NCI-H82 (cell line): ENCODE measurements at regions not wholly inside any gene's neighbourhood (a gene's known extent, or its start where the extent isn't known, plus 50 kb on each side); places are given as distances from the start of the nearest gene placed in this dataset.
"Not testable (repeated sequence)": the region's sequence is repeated elsewhere in the genome, so short reads cannot be mapped to it uniquely, and the experiment has no call there.

ENCODE experiments used
- DNase-seq: peaks from one replicate; lab custom pipeline; 2025; lab: John Stamatoyannopoulos, UW

GRCh38 chr13:65943024-65943423 lies 1287.1 kb downstream of the PCDH9 start:
- DNase-seq: no peak

DNA sequence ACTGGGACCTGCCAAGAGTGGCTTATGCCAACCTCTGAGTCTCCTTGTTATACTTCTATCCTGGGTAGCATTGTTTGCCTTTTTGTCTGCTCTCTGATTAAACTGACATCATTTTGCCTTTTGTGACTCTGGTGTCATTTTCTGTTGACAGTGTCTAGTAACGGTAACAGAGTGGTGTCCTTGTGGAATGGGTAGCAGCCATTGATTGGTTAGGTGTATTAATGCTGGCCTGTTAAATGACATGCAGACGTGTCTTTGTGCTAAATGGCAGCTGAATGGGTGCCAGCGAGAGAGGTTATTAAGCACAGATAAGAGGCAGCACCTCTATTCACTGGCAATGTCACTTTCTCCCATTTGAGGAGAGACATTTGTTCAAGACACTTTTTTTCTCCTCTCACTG lies 1289.4 kb downstream of the PCDH9 start:
- no peak for DNase-seq

DNA sequence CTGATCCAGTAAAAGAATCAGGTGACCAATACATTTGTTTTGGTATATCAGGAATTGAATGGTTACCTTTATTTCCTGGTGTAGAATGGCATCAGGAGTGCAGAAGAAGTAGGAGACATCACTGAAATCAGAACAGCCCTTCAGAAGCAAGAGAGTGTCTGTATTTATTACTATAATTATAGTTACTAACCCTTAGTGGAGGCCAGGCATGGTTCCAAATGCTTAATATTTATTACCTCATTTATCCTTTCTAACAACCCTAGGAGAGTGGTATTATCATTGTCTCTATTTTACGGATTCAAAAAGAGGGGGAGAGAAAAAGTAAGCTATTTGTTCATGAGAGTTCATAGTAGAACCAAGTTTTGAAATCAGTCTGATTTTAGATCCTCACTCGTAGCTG lies 1292.9 kb downstream of the PCDH9 start:
- DNase-seq: no peak

DNA sequence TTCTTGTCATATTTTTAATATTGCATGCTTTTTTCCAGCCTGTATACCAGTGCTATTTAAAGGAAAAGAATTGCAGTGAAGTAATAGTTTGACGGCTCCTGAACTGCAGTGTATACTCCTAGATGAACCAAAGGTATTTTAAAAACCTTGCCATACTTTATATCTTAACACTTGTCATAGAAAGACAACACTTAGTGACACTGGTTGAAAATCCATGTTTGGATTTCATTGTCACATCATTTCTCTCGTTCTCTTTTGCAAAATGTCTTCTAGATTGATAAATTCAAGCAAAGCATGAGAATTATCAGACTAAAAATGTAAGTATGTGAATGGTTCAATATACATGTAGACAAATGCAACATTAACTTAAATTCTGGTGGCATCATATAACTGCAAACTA lies 1293.9 kb downstream of the PCDH9 start:
- no peak for DNase-seq

DNA sequence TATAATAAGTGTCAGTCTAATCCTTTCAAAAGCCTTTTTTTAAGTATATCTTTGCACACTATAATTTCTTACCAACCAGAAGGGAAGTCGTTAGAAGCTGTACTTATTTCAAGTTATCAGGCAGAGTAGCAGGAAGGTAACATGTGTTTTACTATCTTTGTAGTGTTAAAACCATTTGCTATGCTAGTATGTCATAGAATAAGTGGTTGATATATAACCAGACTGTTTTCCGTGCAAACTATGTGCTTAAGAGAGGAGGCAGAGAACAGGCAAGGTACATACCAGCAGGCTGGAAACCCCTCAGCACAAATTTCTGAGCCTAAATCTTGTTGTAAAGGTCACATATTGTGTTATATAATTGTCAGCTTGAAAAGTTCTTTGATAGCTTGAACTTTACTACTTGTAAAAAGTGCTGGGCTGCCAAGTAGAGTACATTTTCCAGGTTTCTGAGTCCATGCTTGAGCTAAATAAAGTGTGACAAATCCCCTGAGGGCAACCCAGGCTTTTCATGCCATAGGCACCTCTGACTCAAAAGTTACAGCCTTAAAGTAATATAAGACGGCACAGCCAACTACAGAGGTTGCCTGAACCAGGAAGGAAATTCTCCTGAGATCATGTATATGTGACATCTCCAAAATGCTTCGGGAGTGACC lies 1297.4 kb downstream of the PCDH9 start:
- no peak for DNase-seq

- no peak for DNase-seq
Measured at GRCh38 chr13:65932013-65932412, 1298.1 kb downstream of the PCDH9 start.

GRCh38 chr13:65929436-65929835 lies 1300.7 kb downstream of the PCDH9 start:
- DNase-seq: no peak

- peak; percentile 30 for DNase-seq
Measured at GRCh38 chr13:65926750-65927171, 1303.4 kb downstream of the PCDH9 start.

GRCh38 chr13:65922846-65923245 lies 1307.3 kb downstream of the PCDH9 start:
- DNase-seq: not testable (repeated sequence)

DNA sequence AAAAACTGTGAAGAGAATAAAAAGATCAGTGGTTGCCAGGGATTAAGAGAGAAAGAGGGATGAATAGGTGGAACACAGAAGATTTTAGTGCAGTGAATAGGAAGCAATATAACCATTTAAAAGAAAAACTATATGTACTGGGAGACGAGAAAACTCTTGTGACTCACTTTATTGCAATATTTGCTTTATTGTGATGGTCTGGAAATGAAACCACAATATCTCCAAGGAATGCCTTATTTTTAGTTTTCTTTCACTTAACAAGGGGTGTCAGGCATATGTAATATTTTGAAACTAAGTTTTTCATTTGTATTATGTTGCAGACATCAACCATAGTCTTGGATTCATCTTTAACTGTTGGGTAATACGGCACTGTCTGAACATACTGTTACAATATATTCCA lies 1308.2 kb downstream of the PCDH9 start:
- DNase-seq: no peak

DNA sequence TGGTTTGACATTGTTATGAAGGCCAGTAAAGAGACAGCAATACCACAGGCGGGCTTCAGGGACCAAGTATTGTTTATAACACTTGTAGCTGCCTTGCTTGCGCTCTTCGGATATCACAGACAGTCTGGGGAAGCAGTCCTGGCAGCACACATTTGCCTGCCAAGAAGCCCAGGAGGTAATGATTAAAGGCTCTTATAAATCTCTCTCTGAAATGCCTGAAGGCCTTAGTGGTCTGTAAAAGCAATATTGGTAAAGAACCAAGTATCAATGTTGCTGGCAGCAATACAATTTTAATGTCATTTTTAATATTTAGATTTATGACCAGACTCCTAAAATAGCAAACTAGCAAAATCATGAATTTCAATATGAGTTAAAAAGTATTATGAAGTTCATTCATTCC lies 1312.4 kb downstream of the PCDH9 start:
- DNase-seq: no peak

DNA sequence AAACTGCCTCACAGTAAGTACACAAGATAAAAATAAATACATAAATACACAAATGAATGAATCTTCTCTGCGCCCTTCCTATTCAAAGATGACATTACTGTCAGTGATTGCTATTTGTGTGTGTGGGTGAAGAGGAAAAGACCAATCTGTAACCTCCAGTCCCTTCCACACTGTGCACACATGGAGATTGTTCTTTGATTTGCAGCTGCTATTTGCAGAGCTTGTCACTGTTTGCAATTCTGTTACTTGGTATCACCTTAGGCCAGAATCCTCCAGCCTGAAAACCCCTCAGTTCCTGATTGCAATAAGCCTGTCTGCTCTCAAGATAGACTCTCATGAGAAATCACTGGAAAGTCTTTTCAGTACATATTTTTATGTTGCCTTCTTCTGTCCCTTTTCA lies 1314.9 kb downstream of the PCDH9 start:
- no peak for DNase-seq

GRCh38 chr13:65914716-65915115 lies 1315.4 kb downstream of the PCDH9 start:
- no peak for DNase-seq

DNA sequence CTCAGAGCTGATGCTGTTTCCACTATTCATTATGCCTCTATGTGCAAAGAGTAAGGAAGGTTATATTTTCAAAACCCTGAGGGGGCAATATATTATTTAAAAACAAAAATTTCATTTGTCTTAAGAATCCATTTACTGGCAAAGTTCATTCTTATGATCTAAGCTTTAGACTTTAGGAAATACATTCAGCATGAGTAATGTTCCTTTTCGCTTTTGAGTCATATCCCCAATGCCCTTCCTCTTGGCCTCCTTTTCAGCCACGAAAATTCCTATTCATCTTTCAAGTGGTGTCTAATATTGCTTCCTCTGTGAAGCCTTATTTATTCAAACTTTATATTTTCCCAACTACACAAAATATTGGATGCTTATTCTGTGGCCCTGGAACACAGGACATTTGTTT lies 1317.0 kb downstream of the PCDH9 start:
- DNase-seq: no peak

GRCh38 chr13:65912516-65912915 lies 1317.6 kb downstream of the PCDH9 start:
- DNase-seq: no peak

GRCh38 chr13:65911546-65912193 lies 1318.5 kb downstream of the PCDH9 start:
- no peak for DNase-seq

DNA sequence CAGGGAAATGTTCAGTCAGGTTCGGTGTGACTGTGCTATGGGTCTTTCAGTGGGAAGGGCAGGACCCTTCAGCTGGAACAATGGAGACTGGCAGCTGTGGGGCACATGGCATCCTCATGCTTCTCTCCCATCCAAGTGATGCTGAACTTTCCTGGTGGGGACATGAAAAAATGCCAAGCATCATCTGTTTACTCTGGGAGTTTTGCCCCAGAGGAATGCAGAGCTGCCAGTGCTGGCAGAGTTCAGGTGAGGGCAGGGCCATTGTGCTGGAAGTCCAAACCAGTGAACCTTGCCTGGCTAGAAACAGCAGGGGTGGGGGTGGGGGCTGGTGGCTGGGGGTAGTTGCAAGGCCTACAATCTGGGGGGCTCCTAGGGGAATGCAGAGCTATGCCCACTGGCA lies 1320.6 kb downstream of the PCDH9 start:
- DNase-seq: no peak

DNA sequence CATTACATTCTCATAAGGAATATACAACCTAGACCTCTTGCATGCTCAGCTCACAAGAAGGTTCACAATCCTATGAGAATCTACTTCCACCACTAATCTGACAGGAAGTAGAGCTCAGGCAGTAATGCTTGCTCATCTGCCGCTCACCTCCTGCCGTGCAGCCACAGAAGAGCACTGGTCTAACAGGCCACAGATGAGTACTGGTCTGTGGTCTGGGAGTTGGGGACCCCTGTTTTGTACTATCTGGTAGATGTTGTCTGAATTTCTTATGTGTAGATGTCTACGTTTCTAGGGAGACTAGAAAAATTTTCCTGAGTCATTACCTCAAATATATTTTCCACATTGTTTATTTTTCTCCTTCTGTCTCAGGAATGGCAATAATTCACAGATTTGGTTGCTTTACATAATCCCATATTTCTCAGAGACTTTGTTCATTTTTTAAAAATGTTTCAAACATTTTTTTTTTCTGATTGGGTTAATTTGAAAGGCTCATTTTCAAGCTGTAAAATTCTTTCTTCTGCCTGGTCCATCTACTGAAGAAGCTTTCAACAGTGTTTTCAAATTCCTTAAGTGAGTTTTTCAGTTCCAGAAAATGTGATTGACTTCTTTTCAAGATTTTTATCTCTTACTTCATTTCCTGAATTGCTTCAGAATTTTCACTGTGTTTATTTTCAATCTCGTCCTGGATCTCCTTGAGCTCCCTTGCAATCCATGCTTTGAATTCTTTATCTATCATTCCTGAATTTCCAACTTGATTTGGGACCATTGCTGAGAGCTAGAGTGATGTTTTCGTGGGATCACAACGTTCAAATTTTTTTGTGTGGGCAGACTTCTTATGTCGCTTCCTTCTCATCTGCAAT lies 1322.2 kb downstream of the PCDH9 start:
- no peak for DNase-seq

GRCh38 chr13:65901723-65902122 lies 1328.4 kb downstream of the PCDH9 start:
- DNase-seq: no peak

DNA sequence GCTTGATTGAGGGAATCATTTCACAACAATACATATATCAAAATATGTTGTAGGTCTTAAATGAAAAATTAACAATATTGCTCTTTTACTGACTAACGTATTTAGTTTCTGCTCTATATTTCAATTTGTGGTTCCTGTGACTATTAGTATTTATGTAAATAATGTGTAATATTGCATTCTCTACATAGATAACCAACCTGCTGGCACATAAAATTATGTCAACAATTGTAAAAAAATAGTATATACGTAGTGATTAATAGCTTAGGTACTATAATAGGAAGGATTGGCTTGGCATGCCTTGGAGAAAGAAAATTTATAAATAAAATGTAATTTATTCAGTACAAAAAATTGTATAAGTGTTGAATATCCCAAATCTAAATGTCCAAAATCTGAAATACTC lies 1336.1 kb downstream of the PCDH9 start:
- DNase-seq: no peak

DNA sequence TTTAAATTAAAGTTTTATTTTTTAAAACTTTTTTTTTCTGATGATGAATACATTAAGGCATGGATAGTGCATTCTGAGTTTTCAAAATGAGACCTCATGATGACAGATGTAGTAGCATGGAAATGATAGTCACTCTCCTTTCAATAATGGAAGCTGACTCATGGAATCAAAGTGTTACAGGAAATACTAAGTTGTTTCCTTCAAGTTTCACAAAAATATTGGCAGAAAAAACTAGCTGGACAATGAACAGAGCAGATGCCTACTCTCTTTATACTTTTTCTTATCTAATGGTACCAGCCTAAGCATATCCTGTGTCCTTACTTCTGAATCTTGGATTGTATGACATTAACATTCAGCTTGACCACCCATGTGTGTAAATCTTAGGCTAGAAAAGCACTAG lies 1337.3 kb downstream of the PCDH9 start:
- no peak for DNase-seq

DNA sequence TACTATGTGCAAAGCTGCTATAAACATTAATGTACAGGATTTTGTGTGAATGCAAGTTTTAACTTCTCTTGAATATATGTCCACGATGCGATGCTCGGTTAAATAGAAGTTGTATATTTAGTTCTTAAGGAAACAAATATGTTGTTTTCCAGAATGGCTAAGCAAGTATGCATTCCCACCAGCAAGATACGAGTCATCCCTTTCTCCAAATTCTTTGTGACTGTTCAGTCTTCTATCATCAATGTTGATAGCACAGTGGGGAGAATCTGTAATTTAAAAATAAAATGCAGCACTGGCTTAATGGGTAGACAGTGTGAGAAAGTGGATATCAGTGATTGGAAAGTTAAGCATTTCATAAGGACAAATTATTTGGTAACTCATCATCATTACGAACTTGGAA lies 1340.8 kb downstream of the PCDH9 start:
- DNase-seq: no peak

DNA sequence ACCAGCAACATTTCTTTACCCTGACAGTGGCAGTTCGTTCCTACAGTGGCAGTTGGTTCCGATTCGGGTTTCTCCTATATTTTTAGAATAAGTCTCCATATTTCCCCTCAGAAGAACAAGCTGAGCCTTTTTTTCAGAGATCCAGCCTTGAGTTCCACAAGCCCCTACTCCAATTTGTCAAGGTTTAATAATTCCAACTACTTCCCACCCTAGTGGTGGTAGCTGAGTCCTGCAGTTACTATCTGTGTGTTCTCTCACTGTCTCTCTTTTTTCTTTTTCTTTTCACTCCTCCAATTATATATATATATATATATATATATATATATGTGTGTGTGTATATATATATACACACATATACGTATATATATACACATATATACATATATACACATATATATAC lies 1347.3 kb downstream of the PCDH9 start:
- peak; percentile 10 for DNase-seq
